SK-N-SH treated with all-trans-retinoic acid at 6 μM for 48 hours (cell line): ENCODE measurements at regions not wholly inside any gene's neighbourhood (a gene's known extent, or its start where the extent isn't known, plus 50 kb on each side); places are given as distances from the start of the nearest gene placed in this dataset.
A peak's percentile ranks its signal among the peaks of the same experiment; 100 is the strongest.

ENCODE experiments used
- ATAC-seq: fragments of 200-7000 bp; cut with Tn5 transposase; 3 replicates; pipeline ENCODE4 v1.9.1; 2020; ENCODE audit warnings: mild to moderate bottlenecking, moderate library complexity
- ARNTL ChIP-seq: fragments of 450-650 bp; formaldehyde crosslinking; IDR thresholded peaks from 2 replicates; pipeline ENCODE4 v1.5.0; 2020; ENCODE audit warnings: low read depth, mild to moderate bottlenecking, moderate library complexity, borderline replicate concordance
- BACH2 ChIP-seq: fragments of 250-450 bp; sonication (Bioruptor Pico); IDR thresholded peaks from 2 replicates; pipeline ENCODE4 v1.9.0; 2021; ENCODE audit warnings: mild to moderate bottlenecking, borderline replicate concordance
- CSDC2 ChIP-seq: fragments of 250-450 bp; sonication (Bioruptor Pico); IDR thresholded peaks from 2 replicates; pipeline ENCODE4 v1.5.0; 2020; ENCODE audit warnings: mild to moderate bottlenecking, moderate library complexity
- ESRRG ChIP-seq: fragments of 250-450 bp; sonication (Bioruptor Pico); IDR thresholded peaks from 2 replicates; pipeline ENCODE4 v1.6.1; 2021; ENCODE audit warnings: mild to moderate bottlenecking
- GLIS3 ChIP-seq: fragments of 250-450 bp; sonication (Bioruptor Pico); IDR thresholded peaks from 2 replicates; pipeline ENCODE4 v1.5.0; 2020; ENCODE audit warnings: mild to moderate bottlenecking, moderate library complexity
- ISL1 ChIP-seq: fragments of 250-450 bp; sonication (Bioruptor Pico); IDR thresholded peaks from 2 replicates; pipeline ENCODE4 v2.1.2; 2022; ENCODE audit warnings: mild to moderate bottlenecking, moderate library complexity
- OSR1 ChIP-seq: fragments of 250-450 bp; sonication (Bioruptor Pico); IDR thresholded peaks from 2 replicates; pipeline ENCODE4 v1.8.0; 2022; ENCODE audit warnings: moderate library complexity, mild to moderate bottlenecking, inconsistent platforms
- PPARA ChIP-seq: fragments of 250-450 bp; sonication (Bioruptor Pico); IDR thresholded peaks from 2 replicates; pipeline ENCODE4 v1.5.0; 2020; ENCODE audit warnings: mild to moderate bottlenecking, borderline replicate concordance
- RARB ChIP-seq: fragments of 250-450 bp; sonication (Bioruptor Pico); IDR thresholded peaks from 2 replicates; pipeline ENCODE4 v1.8.0; 2021; ENCODE audit warnings: mild to moderate bottlenecking, moderate library complexity
- SNAI2 ChIP-seq: fragments of 250-450 bp; sonication (Bioruptor Pico); IDR thresholded peaks from 2 replicates; pipeline ENCODE4 v1.5.0; 2020; ENCODE audit warnings: mild to moderate bottlenecking, moderate library complexity
- TCF4 ChIP-seq: fragments of 250-450 bp; sonication (Bioruptor Pico); IDR thresholded peaks from 2 replicates; pipeline ENCODE4 v1.8.0; 2021; ENCODE audit warnings: mild to moderate bottlenecking, moderate library complexity, borderline replicate concordance
- TOX ChIP-seq: fragments of 250-450 bp; sonication (Bioruptor Pico); IDR thresholded peaks from 2 replicates; pipeline ENCODE4 v1.8.0; 2021; ENCODE audit warnings: mild to moderate bottlenecking, moderate library complexity, borderline replicate concordance
- ZC3H10 ChIP-seq: fragments of 250-450 bp; sonication (Bioruptor Pico); IDR thresholded peaks from 2 replicates; pipeline ENCODE4 v1.5.1; 2021; ENCODE audit warnings: mild to moderate bottlenecking, moderate library complexity
- ZFP3 ChIP-seq: fragments of 250-450 bp; sonication (Bioruptor Pico); IDR thresholded peaks from 2 replicates; pipeline ENCODE4 v1.5.0; 2020; ENCODE audit warnings: mild to moderate bottlenecking, moderate library complexity
- ZFP30 ChIP-seq: fragments of 450-650 bp; formaldehyde crosslinking; IDR thresholded peaks from 2 replicates; pipeline ENCODE4 v1.5.0; 2022; ENCODE audit warnings: mild to moderate bottlenecking, moderate library complexity
- ZNF565 ChIP-seq: fragments of 450-650 bp; formaldehyde crosslinking; conservative IDR thresholded peaks from 2 replicates; pipeline ENCODE4 v1.5.0; 2020; ENCODE audit warnings: low read depth, mild to moderate bottlenecking, moderate library complexity
- ZNF70 ChIP-seq: fragments of 450-650 bp; formaldehyde crosslinking; IDR thresholded peaks from 2 replicates; pipeline ENCODE4 v1.5.0; 2020; ENCODE audit warnings: mild to moderate bottlenecking, moderate library complexity
- ZNF8 ChIP-seq: fragments of 450-650 bp; formaldehyde crosslinking; IDR thresholded peaks from 2 replicates; pipeline ENCODE4 v1.5.0; 2020; ENCODE audit warnings: mild to moderate bottlenecking, moderate library complexity
- TF ChIP-seq, protein P1 (sequence below): fragments of 250-450 bp; sonication (Bioruptor Pico); IDR thresholded peaks from 2 replicates; pipeline ENCODE4 v1.5.1; 2020; ENCODE audit warnings: low read depth, mild to moderate bottlenecking, moderate library complexity
- TF ChIP-seq, protein P2 (sequence below): fragments of 250-450 bp; sonication (Bioruptor Pico); IDR thresholded peaks from 2 replicates; pipeline ENCODE4 v1.8.0; 2020; ENCODE audit warnings: mild to moderate bottlenecking, moderate library complexity, borderline replicate concordance
- TF ChIP-seq, protein P3 (sequence below): fragments of 250-450 bp; sonication (Bioruptor Pico); IDR thresholded peaks from 2 replicates; pipeline ENCODE4 v1.8.0; 2021; ENCODE audit warnings: low read depth, mild to moderate bottlenecking, moderate library complexity, borderline replicate concordance
- TF ChIP-seq, protein P4 (sequence below): fragments of 250-450 bp; sonication (Bioruptor Pico); IDR thresholded peaks from 2 replicates; pipeline ENCODE4 v1.5.0; 2020; ENCODE audit warnings: mild to moderate bottlenecking, moderate library complexity
- TF ChIP-seq, protein P5 (sequence below): fragments of 250-450 bp; sonication (Bioruptor Pico); IDR thresholded peaks from 2 replicates; pipeline ENCODE4 v1.5.1; 2021; ENCODE audit warnings: mild to moderate bottlenecking, moderate library complexity

DNA sequence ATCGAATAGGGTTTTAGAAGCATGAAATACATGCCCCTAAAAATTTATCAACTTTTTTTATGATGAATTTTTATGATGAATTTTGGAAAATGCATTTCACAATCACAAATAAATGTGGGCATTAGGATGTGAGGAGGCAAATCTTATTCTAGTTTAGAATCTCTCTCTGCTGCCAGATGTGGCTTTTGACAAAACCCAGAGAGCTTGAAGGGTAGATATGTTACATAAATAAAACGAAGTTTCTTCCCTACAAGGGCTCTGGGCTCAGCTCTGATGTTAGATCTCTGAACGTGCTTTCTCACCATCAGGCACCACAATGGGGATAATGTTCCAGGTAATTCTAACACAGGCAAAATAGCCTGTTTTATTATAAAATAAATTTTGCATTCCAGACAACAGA lies 102.3 kb upstream of the ADAMTSL1 start:
- ATAC-seq: no peak
- TF ChIP-seq ZFP3 (CRISPR knock-in tag) (no peak), SNAI2 (no peak), ZNF565 (CRISPR knock-in tag) (no peak), ISL1 (no peak), ARNTL (no peak), PPARA (CRISPR knock-in tag) (no peak), ZNF8 (no peak), OSR1 (CRISPR knock-in tag) (no peak), ZNF70 (CRISPR knock-in tag) (no peak), CSDC2 (CRISPR knock-in tag) (no peak), RARB (CRISPR knock-in tag) (no peak), GLIS3 (no peak), TOX (no peak)
- TF ChIP-seq, protein P1, sequence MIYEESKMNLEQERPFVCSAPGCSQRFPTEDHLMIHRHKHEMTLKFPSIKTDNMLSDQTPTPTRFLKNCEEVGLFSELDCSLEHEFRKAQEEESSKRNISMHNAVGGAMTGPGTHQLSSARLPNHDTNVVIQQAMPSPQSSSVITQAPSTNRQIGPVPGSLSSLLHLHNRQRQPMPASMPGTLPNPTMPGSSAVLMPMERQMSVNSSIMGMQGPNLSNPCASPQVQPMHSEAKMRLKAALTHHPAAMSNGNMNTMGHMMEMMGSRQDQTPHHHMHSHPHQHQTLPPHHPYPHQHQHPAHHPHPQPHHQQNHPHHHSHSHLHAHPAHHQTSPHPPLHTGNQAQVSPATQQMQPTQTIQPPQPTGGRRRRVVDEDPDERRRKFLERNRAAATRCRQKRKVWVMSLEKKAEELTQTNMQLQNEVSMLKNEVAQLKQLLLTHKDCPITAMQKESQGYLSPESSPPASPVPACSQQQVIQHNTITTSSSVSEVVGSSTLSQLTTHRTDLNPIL: no peak

DNA sequence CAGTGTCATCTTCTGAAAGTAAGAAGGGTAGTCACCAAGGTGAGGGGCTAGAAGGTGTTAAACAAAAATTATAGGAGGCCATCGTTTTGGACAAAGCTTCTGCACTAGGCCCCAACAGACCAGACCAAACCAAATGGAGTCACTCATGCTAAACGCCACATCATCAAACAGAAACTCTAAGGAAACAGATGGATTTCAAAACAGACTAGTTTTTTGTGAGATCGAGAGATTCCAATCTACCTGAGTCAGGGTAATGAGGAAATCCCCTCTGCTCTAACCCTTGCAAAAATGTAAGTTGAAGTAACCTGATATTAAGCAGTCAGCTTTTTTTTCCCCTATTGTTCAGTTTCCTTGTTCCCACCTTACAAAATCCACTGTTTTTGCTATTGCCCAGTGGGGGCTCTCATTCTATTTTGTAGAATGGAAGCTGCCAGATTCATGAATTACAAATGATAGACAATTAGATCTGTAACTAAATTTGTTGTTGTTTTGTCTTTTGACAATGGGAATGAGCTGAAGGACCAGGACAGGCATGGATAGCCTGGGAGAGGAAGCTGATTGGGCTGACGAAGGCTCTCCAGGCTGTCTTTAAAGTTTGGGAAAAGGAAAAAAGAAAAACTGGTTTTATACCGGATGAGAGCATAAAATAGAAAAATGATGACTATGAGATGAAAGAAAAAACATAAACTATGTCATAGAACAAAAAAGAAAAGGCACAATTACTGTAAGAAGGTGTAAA lies 94.7 kb upstream of the ADAMTSL1 start:
- ATAC-seq: peak; percentile 68
- TF ChIP-seq, protein P1: no peak
- TF ChIP-seq GLIS3: no peak
- TF ChIP-seq, protein P2, sequence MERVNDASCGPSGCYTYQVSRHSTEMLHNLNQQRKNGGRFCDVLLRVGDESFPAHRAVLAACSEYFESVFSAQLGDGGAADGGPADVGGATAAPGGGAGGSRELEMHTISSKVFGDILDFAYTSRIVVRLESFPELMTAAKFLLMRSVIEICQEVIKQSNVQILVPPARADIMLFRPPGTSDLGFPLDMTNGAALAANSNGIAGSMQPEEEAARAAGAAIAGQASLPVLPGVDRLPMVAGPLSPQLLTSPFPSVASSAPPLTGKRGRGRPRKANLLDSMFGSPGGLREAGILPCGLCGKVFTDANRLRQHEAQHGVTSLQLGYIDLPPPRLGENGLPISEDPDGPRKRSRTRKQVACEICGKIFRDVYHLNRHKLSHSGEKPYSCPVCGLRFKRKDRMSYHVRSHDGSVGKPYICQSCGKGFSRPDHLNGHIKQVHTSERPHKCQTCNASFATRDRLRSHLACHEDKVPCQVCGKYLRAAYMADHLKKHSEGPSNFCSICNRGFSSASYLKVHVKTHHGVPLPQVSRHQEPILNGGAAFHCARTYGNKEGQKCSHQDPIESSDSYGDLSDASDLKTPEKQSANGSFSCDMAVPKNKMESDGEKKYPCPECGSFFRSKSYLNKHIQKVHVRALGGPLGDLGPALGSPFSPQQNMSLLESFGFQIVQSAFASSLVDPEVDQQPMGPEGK (CRISPR knock-in tag): peak; percentile 87
- TF ChIP-seq ZNF565 (CRISPR knock-in tag): no peak
- no peak for TF ChIP-seq ZNF70 (CRISPR knock-in tag)
- no peak for TF ChIP-seq TCF4 (CRISPR knock-in tag)
- TF ChIP-seq PPARA (CRISPR knock-in tag): no peak
- TF ChIP-seq ESRRG (CRISPR knock-in tag): no peak
- TF ChIP-seq RARB (CRISPR knock-in tag): peak; percentile 91; the same call in 1 of the 2 replicates
- peak; percentile 40; the same call in 1 of the 2 replicates for TF ChIP-seq ZNF8
- no peak for TF ChIP-seq ARNTL
- TF ChIP-seq, protein P3, sequence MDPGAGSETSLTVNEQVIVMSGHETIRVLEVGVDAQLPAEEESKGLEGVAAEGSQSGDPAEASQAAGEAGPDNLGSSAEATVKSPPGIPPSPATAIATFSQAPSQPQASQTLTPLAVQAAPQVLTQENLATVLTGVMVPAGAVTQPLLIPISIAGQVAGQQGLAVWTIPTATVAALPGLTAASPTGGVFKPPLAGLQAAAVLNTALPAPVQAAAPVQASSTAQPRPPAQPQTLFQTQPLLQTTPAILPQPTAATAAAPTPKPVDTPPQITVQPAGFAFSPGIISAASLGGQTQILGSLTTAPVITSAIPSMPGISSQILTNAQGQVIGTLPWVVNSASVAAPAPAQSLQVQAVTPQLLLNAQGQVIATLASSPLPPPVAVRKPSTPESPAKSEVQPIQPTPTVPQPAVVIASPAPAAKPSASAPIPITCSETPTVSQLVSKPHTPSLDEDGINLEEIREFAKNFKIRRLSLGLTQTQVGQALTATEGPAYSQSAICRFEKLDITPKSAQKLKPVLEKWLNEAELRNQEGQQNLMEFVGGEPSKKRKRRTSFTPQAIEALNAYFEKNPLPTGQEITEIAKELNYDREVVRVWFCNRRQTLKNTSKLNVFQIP (CRISPR knock-in tag): peak; percentile 92; the same call in 1 of the 2 replicates
- TF ChIP-seq ZC3H10: peak; percentile 98
- TF ChIP-seq TOX: peak; percentile 90
- TF ChIP-seq OSR1 (CRISPR knock-in tag): peak; percentile 99
- TF ChIP-seq CSDC2 (CRISPR knock-in tag): peak; percentile 97
- no peak for TF ChIP-seq BACH2 (CRISPR knock-in tag)
- TF ChIP-seq, protein P4, sequence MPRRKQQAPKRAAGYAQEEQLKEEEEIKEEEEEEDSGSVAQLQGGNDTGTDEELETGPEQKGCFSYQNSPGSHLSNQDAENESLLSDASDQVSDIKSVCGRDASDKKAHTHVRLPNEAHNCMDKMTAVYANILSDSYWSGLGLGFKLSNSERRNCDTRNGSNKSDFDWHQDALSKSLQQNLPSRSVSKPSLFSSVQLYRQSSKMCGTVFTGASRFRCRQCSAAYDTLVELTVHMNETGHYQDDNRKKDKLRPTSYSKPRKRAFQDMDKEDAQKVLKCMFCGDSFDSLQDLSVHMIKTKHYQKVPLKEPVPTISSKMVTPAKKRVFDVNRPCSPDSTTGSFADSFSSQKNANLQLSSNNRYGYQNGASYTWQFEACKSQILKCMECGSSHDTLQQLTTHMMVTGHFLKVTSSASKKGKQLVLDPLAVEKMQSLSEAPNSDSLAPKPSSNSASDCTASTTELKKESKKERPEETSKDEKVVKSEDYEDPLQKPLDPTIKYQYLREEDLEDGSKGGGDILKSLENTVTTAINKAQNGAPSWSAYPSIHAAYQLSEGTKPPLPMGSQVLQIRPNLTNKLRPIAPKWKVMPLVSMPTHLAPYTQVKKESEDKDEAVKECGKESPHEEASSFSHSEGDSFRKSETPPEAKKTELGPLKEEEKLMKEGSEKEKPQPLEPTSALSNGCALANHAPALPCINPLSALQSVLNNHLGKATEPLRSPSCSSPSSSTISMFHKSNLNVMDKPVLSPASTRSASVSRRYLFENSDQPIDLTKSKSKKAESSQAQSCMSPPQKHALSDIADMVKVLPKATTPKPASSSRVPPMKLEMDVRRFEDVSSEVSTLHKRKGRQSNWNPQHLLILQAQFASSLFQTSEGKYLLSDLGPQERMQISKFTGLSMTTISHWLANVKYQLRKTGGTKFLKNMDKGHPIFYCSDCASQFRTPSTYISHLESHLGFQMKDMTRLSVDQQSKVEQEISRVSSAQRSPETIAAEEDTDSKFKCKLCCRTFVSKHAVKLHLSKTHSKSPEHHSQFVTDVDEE: no peak
- peak; percentile 75 for TF ChIP-seq ZFP3 (CRISPR knock-in tag)
- TF ChIP-seq, protein P5, sequence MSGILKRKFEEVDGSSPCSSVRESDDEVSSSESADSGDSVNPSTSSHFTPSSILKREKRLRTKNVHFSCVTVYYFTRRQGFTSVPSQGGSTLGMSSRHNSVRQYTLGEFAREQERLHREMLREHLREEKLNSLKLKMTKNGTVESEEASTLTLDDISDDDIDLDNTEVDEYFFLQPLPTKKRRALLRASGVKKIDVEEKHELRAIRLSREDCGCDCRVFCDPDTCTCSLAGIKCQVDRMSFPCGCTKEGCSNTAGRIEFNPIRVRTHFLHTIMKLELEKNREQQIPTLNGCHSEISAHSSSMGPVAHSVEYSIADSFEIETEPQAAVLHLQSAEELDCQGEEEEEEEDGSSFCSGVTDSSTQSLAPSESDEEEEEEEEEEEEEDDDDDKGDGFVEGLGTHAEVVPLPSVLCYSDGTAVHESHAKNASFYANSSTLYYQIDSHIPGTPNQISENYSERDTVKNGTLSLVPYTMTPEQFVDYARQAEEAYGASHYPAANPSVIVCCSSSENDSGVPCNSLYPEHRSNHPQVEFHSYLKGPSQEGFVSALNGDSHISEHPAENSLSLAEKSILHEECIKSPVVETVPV: no peak
- TF ChIP-seq ZFP30 (CRISPR knock-in tag): no peak
- peak; percentile 77 for TF ChIP-seq ISL1
- TF ChIP-seq SNAI2: no peak
